ENCODE measurements at regions not wholly inside any gene's neighbourhood (a gene's known extent, or its start where the extent isn't known, plus 50 kb on each side); places are given as distances from the start of the nearest gene placed in this dataset.

DNA sequence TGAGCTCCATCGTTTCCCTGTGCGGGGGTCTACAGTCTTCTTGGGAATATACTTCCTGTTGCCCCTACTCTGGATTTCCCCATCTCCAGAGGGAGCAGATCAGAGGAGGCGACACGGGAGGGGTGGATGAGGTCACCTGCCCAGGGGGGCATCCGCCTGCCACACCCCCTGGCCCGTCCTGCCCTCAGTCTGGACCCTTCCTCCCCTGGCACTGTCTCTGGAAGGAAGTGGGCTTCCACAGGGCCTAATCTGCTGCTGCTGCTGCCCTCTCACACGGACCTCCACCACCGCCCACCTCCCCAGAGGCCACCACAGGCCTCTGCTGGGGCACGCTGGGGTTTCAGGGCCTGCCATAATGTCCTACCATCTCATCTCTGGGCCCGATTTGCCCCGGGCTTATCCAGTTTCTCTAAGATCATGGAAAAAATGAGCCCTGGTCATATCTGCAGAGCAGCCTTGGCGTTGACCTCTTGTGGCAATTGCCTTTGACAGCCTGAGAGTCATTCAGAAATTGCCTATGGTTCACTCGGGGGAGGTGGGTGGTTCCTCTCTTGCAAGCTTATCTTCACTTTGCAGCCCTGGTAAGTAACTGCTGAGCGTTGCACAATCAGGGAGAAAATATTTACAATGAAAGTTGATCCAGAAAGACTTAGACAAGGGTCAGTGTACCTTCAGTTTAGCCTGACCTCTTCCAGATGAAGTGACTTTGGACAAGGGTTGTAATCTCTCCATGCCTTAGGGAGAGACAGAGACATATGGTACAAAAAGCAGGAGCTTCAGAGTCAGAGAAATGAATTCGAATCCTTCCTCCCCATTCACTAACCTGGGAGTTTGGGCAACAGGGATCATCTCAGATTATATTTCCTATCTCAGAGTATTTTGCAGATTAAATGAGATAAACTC is 252.4 kb downstream of the TOMM20 start (continued):
- TF ChIP-seq FOXA1 (IDR thresholded peaks at IDR 0.05; ENCODE audit: borderline replicate concordance) (no peak), ADNP (tag; IDR thresholded peaks at IDR 0.05) (peak; percentile 96), MCM7 (IDR thresholded peaks at IDR 0.05) (no peak; a peak in 1 of 4 replicates), TEAD4 (IDR thresholded peaks at IDR 0.05; ENCODE audit: low read length) (peak; percentile 99), TEAD4 (CRISPR knock-in tag; IDR thresholded peaks at IDR 0.05; ENCODE audit: borderline replicate concordance) (no peak), XRCC3 (IDR thresholded peaks at IDR 0.05) (no peak), CEBPG (CRISPR knock-in tag; IDR thresholded peaks at IDR 0.05) (peak; percentile 99), CEBPG (tag; conservative IDR thresholded peaks at IDR 0.05 in 1 of 2, IDR thresholded peaks at IDR 0.05 in 1 of 2) (peak; percentile 100), POLR2G (IDR thresholded peaks at IDR 0.05; ENCODE audit: low read depth, low read length) (peak; percentile 71), ZNF584 (CRISPR knock-in tag; IDR thresholded peaks at IDR 0.05; ENCODE audit: low read depth) (peak; percentile 95), ZNF76 (CRISPR knock-in tag; IDR thresholded peaks at IDR 0.05; ENCODE audit: borderline replicate concordance) (peak; percentile 95), CREB1 (IDR thresholded peaks at IDR 0.05) (peak; percentile 83; the same call in 1 of the 2 replicates), CREB1 (CRISPR knock-in tag; IDR thresholded peaks at IDR 0.05) (peak; percentile 47; the same call in 1 of the 2 replicates), NFATC3 (IDR thresholded peaks at IDR 0.05) (peak; percentile 99), ZC3H8 (IDR thresholded peaks at IDR 0.05) (no peak), POLR2A (conservative IDR thresholded peaks at IDR 0.05) (no peak), ARHGAP35 (IDR thresholded peaks at IDR 0.05; ENCODE audit: partially characterized antibody) (peak; percentile 21), PTBP1 (IDR thresholded peaks at IDR 0.05; ENCODE audit: low read depth, low read length) (no peak)
- TF ChIP-seq, protein P1, sequence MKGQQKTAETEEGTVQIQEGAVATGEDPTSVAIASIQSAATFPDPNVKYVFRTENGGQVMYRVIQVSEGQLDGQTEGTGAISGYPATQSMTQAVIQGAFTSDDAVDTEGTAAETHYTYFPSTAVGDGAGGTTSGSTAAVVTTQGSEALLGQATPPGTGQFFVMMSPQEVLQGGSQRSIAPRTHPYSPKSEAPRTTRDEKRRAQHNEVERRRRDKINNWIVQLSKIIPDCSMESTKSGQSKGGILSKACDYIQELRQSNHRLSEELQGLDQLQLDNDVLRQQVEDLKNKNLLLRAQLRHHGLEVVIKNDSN (CRISPR knock-in tag; IDR thresholded peaks at IDR 0.05), result no peak
- TF ChIP-seq, protein P2, sequence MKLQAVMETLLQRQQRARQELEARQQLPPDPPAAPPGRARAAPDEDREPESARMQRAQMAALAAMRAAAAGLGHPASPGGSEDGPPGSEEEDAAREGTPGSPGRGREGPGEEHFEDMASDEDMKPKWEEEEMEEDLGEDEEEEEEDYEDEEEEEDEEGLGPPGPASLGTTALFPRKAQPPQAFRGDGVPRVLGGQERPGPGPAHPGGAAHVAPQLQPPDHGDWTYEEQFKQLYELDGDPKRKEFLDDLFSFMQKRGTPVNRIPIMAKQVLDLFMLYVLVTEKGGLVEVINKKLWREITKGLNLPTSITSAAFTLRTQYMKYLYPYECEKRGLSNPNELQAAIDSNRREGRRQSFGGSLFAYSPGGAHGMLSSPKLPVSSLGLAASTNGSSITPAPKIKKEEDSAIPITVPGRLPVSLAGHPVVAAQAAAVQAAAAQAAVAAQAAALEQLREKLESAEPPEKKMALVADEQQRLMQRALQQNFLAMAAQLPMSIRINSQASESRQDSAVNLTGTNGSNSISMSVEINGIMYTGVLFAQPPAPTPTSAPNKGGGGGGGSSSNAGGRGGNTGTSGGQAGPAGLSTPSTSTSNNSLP (IDR thresholded peaks at IDR 0.05; ENCODE audit: borderline replicate concordance, low read depth, low read length), result peak; percentile 96
- TF ChIP-seq, protein P3, sequence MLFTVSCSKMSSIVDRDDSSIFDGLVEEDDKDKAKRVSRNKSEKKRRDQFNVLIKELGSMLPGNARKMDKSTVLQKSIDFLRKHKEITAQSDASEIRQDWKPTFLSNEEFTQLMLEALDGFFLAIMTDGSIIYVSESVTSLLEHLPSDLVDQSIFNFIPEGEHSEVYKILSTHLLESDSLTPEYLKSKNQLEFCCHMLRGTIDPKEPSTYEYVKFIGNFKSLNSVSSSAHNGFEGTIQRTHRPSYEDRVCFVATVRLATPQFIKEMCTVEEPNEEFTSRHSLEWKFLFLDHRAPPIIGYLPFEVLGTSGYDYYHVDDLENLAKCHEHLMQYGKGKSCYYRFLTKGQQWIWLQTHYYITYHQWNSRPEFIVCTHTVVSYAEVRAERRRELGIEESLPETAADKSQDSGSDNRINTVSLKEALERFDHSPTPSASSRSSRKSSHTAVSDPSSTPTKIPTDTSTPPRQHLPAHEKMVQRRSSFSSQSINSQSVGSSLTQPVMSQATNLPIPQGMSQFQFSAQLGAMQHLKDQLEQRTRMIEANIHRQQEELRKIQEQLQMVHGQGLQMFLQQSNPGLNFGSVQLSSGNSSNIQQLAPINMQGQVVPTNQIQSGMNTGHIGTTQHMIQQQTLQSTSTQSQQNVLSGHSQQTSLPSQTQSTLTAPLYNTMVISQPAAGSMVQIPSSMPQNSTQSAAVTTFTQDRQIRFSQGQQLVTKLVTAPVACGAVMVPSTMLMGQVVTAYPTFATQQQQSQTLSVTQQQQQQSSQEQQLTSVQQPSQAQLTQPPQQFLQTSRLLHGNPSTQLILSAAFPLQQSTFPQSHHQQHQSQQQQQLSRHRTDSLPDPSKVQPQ (CRISPR knock-in tag; IDR thresholded peaks at IDR 0.05; ENCODE audit: borderline replicate concordance), result peak; percentile 80; the same call in 1 of the 2 replicates
- TF ChIP-seq, protein P4, sequence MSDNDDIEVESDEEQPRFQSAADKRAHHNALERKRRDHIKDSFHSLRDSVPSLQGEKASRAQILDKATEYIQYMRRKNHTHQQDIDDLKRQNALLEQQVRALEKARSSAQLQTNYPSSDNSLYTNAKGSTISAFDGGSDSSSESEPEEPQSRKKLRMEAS (CRISPR knock-in tag; IDR thresholded peaks at IDR 0.05), result peak; percentile 76; the same call in 1 of the 2 replicates
- TF ChIP-seq, protein P5, sequence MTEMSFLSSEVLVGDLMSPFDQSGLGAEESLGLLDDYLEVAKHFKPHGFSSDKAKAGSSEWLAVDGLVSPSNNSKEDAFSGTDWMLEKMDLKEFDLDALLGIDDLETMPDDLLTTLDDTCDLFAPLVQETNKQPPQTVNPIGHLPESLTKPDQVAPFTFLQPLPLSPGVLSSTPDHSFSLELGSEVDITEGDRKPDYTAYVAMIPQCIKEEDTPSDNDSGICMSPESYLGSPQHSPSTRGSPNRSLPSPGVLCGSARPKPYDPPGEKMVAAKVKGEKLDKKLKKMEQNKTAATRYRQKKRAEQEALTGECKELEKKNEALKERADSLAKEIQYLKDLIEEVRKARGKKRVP (CRISPR knock-in tag; IDR thresholded peaks at IDR 0.05), result peak; percentile 76

Measured in K562 (cell line).